IMR-90 (cell line): ENCODE measurements at regions not wholly inside any gene's neighbourhood (a gene's known extent, or its start where the extent isn't known, plus 50 kb on each side); places are given as distances from the start of the nearest gene placed in this dataset.

Experiments
- ATAC-seq: fragments of 200-7000 bp; cut with Tn5 transposase; 2 replicates; pipeline ENCODE4 v1.9.1; 2020; ENCODE audit warnings: low read depth, mild to moderate bottlenecking, moderate library complexity
- BruUV-seq: library from RNA; stranded (reverse); fragments of 400-500 nt; replicated peaks from 2 replicates; lab custom pipeline; 2021; lab: Mats Ljungman, UMichigan
- CTCF ChIA-PET: fragments of 300-600 bp; formaldehyde crosslinking; extraction: SDS; loops from one replicate; lab custom pipeline; 2021; ENCODE audit warnings: antibody characterized with exemption; lab: Yijun Ruan, JAX
- POLR2A ChIA-PET: fragments of 300-600 bp; sonication (Branson Sonifier 250); formaldehyde crosslinking; loops from one replicate; lab custom pipeline; 2022; ENCODE audit warnings: antibody characterized with exemption; ENCODE audit not compliant: unreplicated experiment; lab: Charles Lee
- DNase-seq: peaks from one replicate; pipeline ENCODE4 v3.0.0; 2013
- H2AFZ ChIP-seq: replicated peaks from 2 replicates; pipeline ENCODE3; 2013; ENCODE audit warnings: low read length, mild to moderate bottlenecking; ENCODE audit not compliant: poor library complexity
- H2AK5ac ChIP-seq: 2 replicates; pipeline ENCODE4 v1.6.1; 2013; ENCODE audit warnings: low read depth, low read length, inconsistent platforms
- H2AK9ac ChIP-seq: replicated peaks from 2 replicates; pipeline ENCODE3; 2013; ENCODE audit warnings: mild to moderate bottlenecking, low read depth, low read length, moderate library complexity; ENCODE audit not compliant: poor library complexity
- H2BK120ac ChIP-seq: 2 replicates; pipeline ENCODE4 v1.6.1; 2013; ENCODE audit warnings: low read depth, low read length, inconsistent platforms
- H2BK15ac ChIP-seq: 3 replicates; pipeline ENCODE4 v1.6.1; 2013; ENCODE audit warnings: low read depth, low read length, inconsistent platforms
- H2BK20ac ChIP-seq: 2 replicates; pipeline ENCODE4 v1.6.1; 2013; ENCODE audit warnings: low read depth, mild to moderate bottlenecking, inconsistent platforms, low read length, moderate library complexity
- H2BK5ac ChIP-seq: 2 replicates; pipeline ENCODE4 v1.6.1; 2013; ENCODE audit warnings: mild to moderate bottlenecking, low read depth, low read length, inconsistent platforms; ENCODE audit not compliant: poor library complexity, severe bottlenecking
- H3K14ac ChIP-seq: replicated peaks from 2 replicates; pipeline ENCODE4 v1.6.1; 2013; ENCODE audit warnings: low read depth, low read length, inconsistent platforms
- H3K18ac ChIP-seq: 2 replicates; pipeline ENCODE4 v1.6.1; 2013; ENCODE audit warnings: low read depth, low read length, control low read depth
- H3K23ac ChIP-seq: 2 replicates; pipeline ENCODE4 v1.6.1; 2013; ENCODE audit warnings: low read depth, low read length, inconsistent platforms
- H3K27ac ChIP-seq: 2 replicates; pipeline ENCODE4 v1.5.1; 2013; ENCODE audit warnings: mild to moderate bottlenecking, control low read depth, low read length; ENCODE audit not compliant: insufficient read depth
- H3K27me3 ChIP-seq: 2 replicates; pipeline ENCODE4 v1.6.1; 2013; ENCODE audit warnings: low read length; ENCODE audit not compliant: control insufficient read depth, insufficient read depth
- H3K36me3 ChIP-seq: 2 replicates; pipeline ENCODE4 v1.6.1; 2013; ENCODE audit warnings: low read length, mixed read lengths; ENCODE audit not compliant: control insufficient read depth, insufficient read depth
- H3K4ac ChIP-seq: 2 replicates; pipeline ENCODE4 v1.6.1; 2013; ENCODE audit warnings: low read depth, low read length, inconsistent platforms
- H3K4me1 ChIP-seq: 2 replicates; pipeline ENCODE4 v1.6.1; 2013; ENCODE audit warnings: low read length, mixed read lengths; ENCODE audit not compliant: control insufficient read depth, insufficient read depth
- H3K4me2 ChIP-seq: 2 replicates; pipeline ENCODE4 v1.6.1; 2013; ENCODE audit warnings: low read depth, mild to moderate bottlenecking, control low read depth, low read length, moderate library complexity
- H3K4me3 ChIP-seq: 2 replicates; pipeline ENCODE4 v1.5.1; 2013; ENCODE audit warnings: low read depth, mild to moderate bottlenecking, control low read depth, low read length, moderate library complexity; ENCODE audit not compliant: insufficient read depth
- H3K56ac ChIP-seq: 2 replicates; pipeline ENCODE4 v1.6.1; 2013; ENCODE audit warnings: low read length, inconsistent platforms; ENCODE audit not compliant: insufficient read depth; ENCODE audit errors: extremely low read depth
- H3K79me1 ChIP-seq, 2 experiments: 2 replicates each; pipeline ENCODE4 v1.6.1; 2013; ENCODE audit warnings: low read length in 2 of 2, inconsistent platforms in 1 of 2, low read depth in 1 of 2
- H3K9ac ChIP-seq: 2 replicates; pipeline ENCODE4 v1.6.1; 2013; ENCODE audit warnings: low read depth, low read length, control low read depth
- H3K9me1 ChIP-seq: 2 replicates; pipeline ENCODE4 v1.6.1; 2013; ENCODE audit warnings: low read length, inconsistent platforms; ENCODE audit not compliant: insufficient read depth
- H3K9me3 ChIP-seq: 2 replicates; pipeline ENCODE4 v1.6.1; 2013; ENCODE audit warnings: low read length; ENCODE audit not compliant: control insufficient read depth, insufficient read depth
- H4K20me1 ChIP-seq: 2 replicates; pipeline ENCODE4 v1.6.1; 2013; ENCODE audit warnings: low read length, inconsistent platforms; ENCODE audit not compliant: insufficient read depth
- H4K5ac ChIP-seq: 2 replicates; pipeline ENCODE4 v1.6.1; 2013; ENCODE audit warnings: mild to moderate bottlenecking, low read depth, low read length, control low read depth
- H4K8ac ChIP-seq, 2 experiments: 2 replicates each; pipeline ENCODE4 v1.6.1; 2013; ENCODE audit warnings: low read depth in 2 of 2, low read length in 2 of 2, control low read depth in 1 of 2, inconsistent platforms in 1 of 2
- H4K91ac ChIP-seq: 2 replicates; pipeline ENCODE4 v1.6.1; 2013; ENCODE audit warnings: low read depth, low read length, inconsistent platforms; ENCODE audit not compliant: insufficient read depth
- BHLHE40 ChIP-seq: fragments of 150-350 bp; IDR thresholded peaks from 2 replicates; pipeline ENCODE4 v1.6.1; 2016; ENCODE audit warnings: mild to moderate bottlenecking, low read depth, low read length
- CEBPB ChIP-seq: IDR thresholded peaks from 2 replicates; pipeline ENCODE4 v1.6.1; 2012; ENCODE audit warnings: low read depth, low read length, improper control_type of control experiment
- CHD1 ChIP-seq: IDR thresholded peaks from 2 replicates; pipeline ENCODE4 v1.6.1; 2012; ENCODE audit warnings: low read depth, low read length, improper control_type of control experiment
- CTCF ChIP-seq: conservative IDR thresholded peaks from 2 replicates; pipeline ENCODE4 v1.5.1; 2012; ENCODE audit warnings: mild to moderate bottlenecking, low read depth, low read length, improper control_type of control experiment
- FOS ChIP-seq: fragments of 150-350 bp; IDR thresholded peaks from 2 replicates; pipeline ENCODE4 v1.6.1; 2016; ENCODE audit warnings: low read depth, low read length
- MAFK ChIP-seq: IDR thresholded peaks from 2 replicates; pipeline ENCODE4 v1.6.1; 2012; ENCODE audit warnings: low read depth, low read length, improper control_type of control experiment
- MAZ ChIP-seq: IDR thresholded peaks from 2 replicates; pipeline ENCODE4 v1.6.1; 2012; ENCODE audit warnings: low read depth, mild to moderate bottlenecking, low read length, improper control_type of control experiment, moderate library complexity, borderline replicate concordance
- MXI1 ChIP-seq: IDR thresholded peaks from 2 replicates; pipeline ENCODE4 v1.6.1; 2012; ENCODE audit warnings: low read depth, mild to moderate bottlenecking, low read length, moderate library complexity, borderline replicate concordance
- NFE2L2 ChIP-seq: fragments of 150-350 bp; IDR thresholded peaks from 2 replicates; pipeline ENCODE4 v1.6.1; 2016; ENCODE audit warnings: low read depth, mild to moderate bottlenecking, low read length
- POLR2A ChIP-seq: IDR thresholded peaks from 2 replicates; pipeline ENCODE4 v1.6.1; 2012; ENCODE audit warnings: mild to moderate bottlenecking, low read depth, low read length
- RAD21 ChIP-seq: IDR thresholded peaks from 2 replicates; pipeline ENCODE4 v1.6.1; 2012; ENCODE audit warnings: low read length, improper control_type of control experiment
- RCOR1 ChIP-seq: IDR thresholded peaks from 2 replicates; pipeline ENCODE4 v1.6.1; 2012; ENCODE audit warnings: mild to moderate bottlenecking, low read length, improper control_type of control experiment; ENCODE audit not compliant: insufficient replicate concordance
- RFX5 ChIP-seq: IDR thresholded peaks from 2 replicates; pipeline ENCODE4 v1.8.0; 2012; ENCODE audit warnings: low read depth, mild to moderate bottlenecking, low read length, moderate library complexity
- SMC3 ChIP-seq: fragments of 150-350 bp; IDR thresholded peaks from 2 replicates; pipeline ENCODE4 v1.6.1; 2016; ENCODE audit warnings: low read depth, mild to moderate bottlenecking, antibody characterized with exemption, low read length, moderate library complexity
- WGBS, 2 experiments: methylation state at CpG; one replicate each; pipeline versions ENCODE4 v1.1.5 to v1.1.7; 2013; ENCODE audit warnings: missing lambda C conversion rate in 2 of 2; ENCODE audit not compliant: insufficient read length in 1 of 2; ENCODE audit errors: extremely low coverage in 2 of 2; 5-methylcytosine and 5-hydroxymethylcytosine counted together
- dilution Hi-C: fragments of 300-500 bp; cut with HindIII; formaldehyde crosslinking; loops from one replicate; pipeline ENCODE4 v1.14.3; 2018; ENCODE audit warnings: low sequenced_read_pairs; ENCODE audit not compliant: unreplicated experiment
- in situ Hi-C: fragments of 300-500 bp; cut with MboI; formaldehyde crosslinking; loops from 3 replicates; pipeline ENCODE4 v1.14.3; 2019; ENCODE audit warnings: low sequenced_read_pairs, inconsistent platforms, mixed read lengths
- intact Hi-C: fragments of 100-400 bp; cut with micrococcal nuclease; formaldehyde crosslinking; loops from 2 replicates; pipeline ENCODE4 v1.10.0; 2022
- TF ChIP-seq, protein P1 (sequence below): fragments of 150-350 bp; IDR thresholded peaks from 2 replicates; pipeline ENCODE4 v1.6.1; 2016; ENCODE audit warnings: low read depth, mild to moderate bottlenecking, low read length, moderate library complexity, borderline replicate concordance
- TF ChIP-seq, protein P2 (sequence below): fragments of 150-350 bp; IDR thresholded peaks from 2 replicates; pipeline ENCODE4 v1.6.1; 2017; ENCODE audit warnings: mild to moderate bottlenecking, antibody characterized with exemption, low read length, low read depth

DNA sequence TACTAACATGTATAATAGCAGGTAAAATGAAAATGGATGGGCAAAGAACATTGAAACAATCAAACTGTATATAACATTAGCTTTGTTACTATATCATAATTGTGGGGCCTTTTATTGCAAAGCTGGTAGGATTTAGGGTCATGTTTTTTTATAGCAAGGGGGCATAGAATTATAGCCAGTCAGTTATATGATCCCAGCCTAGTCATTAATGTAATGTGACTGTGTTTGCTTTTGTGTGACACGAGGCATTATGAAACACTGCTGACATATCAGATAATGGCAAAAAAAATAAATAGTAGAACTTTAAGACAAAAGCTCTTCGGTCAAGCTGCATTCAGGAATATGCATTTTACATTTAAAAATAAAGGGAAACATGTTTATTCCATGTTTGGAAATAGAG, 81.3 kb upstream of the ZNF281 start:
- ATAC-seq: no peak
- H3K27ac ChIP-seq: no peak overlapping the region
- POLR2A ChIA-PET: no interaction called here
- H3K14ac ChIP-seq: no peak overlapping the region
- H3K4me3 ChIP-seq: no peak overlapping the region
- H3K79me1 ChIP-seq: no peaks in the 10 kb centered on the region
- H3K23ac ChIP-seq: no peak overlapping the region
- no peaks in the 10 kb centered on the region for H4K20me1 ChIP-seq
- H3K9me1 ChIP-seq: no peaks in the 10 kb centered on the region; the same call in 1 of the 2 replicates
- no peaks in the 10 kb centered on the region for H3K36me3 ChIP-seq
- H4K8ac ChIP-seq: no peak overlapping the region
- no peak overlapping the region for H3K56ac ChIP-seq
- H2BK5ac ChIP-seq: no peak overlapping the region
- BruUV-seq: no TSS peak
- H4K5ac ChIP-seq: no peak overlapping the region
- TF ChIP-seq, protein P1, sequence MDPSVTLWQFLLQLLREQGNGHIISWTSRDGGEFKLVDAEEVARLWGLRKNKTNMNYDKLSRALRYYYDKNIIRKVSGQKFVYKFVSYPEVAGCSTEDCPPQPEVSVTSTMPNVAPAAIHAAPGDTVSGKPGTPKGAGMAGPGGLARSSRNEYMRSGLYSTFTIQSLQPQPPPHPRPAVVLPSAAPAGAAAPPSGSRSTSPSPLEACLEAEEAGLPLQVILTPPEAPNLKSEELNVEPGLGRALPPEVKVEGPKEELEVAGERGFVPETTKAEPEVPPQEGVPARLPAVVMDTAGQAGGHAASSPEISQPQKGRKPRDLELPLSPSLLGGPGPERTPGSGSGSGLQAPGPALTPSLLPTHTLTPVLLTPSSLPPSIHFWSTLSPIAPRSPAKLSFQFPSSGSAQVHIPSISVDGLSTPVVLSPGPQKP: no peak
- TF ChIP-seq FOS: no peak
- no peak for TF ChIP-seq MAZ
- TF ChIP-seq, protein P2, sequence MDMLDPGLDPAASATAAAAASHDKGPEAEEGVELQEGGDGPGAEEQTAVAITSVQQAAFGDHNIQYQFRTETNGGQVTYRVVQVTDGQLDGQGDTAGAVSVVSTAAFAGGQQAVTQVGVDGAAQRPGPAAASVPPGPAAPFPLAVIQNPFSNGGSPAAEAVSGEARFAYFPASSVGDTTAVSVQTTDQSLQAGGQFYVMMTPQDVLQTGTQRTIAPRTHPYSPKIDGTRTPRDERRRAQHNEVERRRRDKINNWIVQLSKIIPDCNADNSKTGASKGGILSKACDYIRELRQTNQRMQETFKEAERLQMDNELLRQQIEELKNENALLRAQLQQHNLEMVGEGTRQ: no peak
- no peak for TF ChIP-seq NFE2L2
- TF ChIP-seq POLR2A: no peak
- TF ChIP-seq CEBPB: no peak
- TF ChIP-seq RFX5: no peak
- no peak for TF ChIP-seq RCOR1
- TF ChIP-seq SMC3: no peak
- TF ChIP-seq RAD21: no peak
- no peak for TF ChIP-seq MXI1
- no peak for TF ChIP-seq CHD1
- no peak for TF ChIP-seq MAFK
- no peak for TF ChIP-seq BHLHE40
- no peak for TF ChIP-seq CTCF
- H2AFZ ChIP-seq: no peak overlapping the region
- no peaks in the 10 kb centered on the region for H3K9me3 ChIP-seq
- H2AK5ac ChIP-seq: no peak overlapping the region
- H3K4ac ChIP-seq: no peak overlapping the region
- in situ Hi-C loops: loop anchor here (5.0 kb wide), 1 partner anchor 209 kb away; no protein-coding TSS in a partner anchor
- dilution Hi-C loops: no loop called here
- H3K18ac ChIP-seq: no peak overlapping the region
- H3K4me2 ChIP-seq: no peak overlapping the region
- no peak overlapping the region for H2BK15ac ChIP-seq
- CTCF ChIA-PET: interaction anchor here (0.5 to 1.2 kb wide), 3 partner anchors 211 to 229 kb away, joined by 3 read pairs; no protein-coding TSS in a partner anchor
- H3K27me3 ChIP-seq: no peaks in the 10 kb centered on the region
- no peak overlapping the region for H2AK9ac ChIP-seq
- H4K91ac ChIP-seq: no peak overlapping the region
- WGBS, 2 experiments: no CpG with 5 or more reads among the region's 2 CpGs
- no peak overlapping the region for H2BK120ac ChIP-seq
- no peak overlapping the region for H3K9ac ChIP-seq
- intact Hi-C loops: no loop called here
- peaks cover 4% of the 10 kb centered on the region for H3K4me1 ChIP-seq
- no peak overlapping the region for H2BK20ac ChIP-seq
- no peak for DNase-seq
